ENCODE measurements at regions not wholly inside any gene's neighbourhood (a gene's known extent, or its start where the extent isn't known, plus 50 kb on each side); places are given as distances from the start of the nearest gene placed in this dataset.

DNA sequence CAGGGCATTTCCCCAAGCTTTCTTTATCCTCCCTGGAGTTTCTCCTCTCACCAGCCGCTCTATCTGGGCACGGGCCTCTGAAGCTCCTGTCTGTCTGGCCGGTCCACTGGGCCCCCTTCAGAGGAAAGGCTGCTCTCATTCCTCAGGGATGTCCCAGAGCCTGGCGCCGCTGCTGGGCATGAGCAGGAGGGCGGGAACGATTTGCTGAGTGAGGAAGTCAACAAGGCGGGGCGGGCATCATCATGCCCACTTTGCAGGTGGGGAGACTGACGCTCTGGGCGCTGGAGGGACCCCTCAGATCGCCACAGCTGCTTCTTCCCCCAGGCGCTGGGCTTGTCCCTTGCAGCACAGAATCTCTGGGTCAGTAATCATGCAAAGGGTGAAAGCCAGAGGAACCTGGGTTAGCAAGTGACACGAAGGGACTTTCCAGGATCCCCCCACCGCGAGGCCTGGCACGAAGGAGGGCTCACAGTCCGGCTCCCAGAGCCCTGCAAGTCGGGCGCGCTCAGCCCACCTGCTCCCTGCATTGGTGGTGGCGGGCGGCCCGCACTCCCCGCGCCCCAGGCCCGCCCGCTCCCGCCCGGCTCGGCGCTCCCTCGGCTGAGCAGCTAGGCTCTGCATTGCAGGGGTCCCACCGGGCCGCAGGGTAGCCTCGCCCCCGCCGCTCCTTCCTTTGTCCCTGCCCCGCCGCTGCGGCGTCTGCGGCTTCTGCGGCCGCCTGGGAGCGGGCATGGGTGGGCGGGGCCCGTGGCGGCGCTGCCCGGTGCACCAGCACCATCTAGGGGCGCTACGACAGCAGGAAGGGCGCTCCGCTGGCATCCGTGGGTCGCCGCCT is 157.8 kb downstream of the CYRIA start:
- DNase-seq (ENCODE audit: low read depth in 2 of 2), result peak; percentile 42 to 59

DNA sequence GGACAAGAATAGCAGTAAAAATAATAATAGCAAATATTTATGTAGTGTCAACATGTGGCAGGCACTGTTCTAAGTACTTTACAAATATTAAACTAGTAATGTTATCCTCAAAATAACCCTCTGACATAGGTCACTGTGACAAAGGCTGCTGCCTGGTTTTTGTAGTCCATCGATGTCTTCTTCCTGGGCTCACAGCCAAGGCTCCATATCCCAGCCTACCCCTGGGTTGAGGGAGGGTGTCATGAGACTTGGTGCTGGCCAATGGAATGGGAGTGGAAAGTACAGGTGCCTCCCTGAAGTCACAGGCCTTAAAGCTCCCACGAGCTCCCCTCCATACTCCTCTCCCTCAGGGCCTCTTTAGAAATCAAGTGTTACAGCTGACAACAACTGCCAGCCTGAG is 159.3 kb downstream of the CYRIA start:
- DNase-seq (ENCODE audit: low read depth in 2 of 2), result no peak

DNA sequence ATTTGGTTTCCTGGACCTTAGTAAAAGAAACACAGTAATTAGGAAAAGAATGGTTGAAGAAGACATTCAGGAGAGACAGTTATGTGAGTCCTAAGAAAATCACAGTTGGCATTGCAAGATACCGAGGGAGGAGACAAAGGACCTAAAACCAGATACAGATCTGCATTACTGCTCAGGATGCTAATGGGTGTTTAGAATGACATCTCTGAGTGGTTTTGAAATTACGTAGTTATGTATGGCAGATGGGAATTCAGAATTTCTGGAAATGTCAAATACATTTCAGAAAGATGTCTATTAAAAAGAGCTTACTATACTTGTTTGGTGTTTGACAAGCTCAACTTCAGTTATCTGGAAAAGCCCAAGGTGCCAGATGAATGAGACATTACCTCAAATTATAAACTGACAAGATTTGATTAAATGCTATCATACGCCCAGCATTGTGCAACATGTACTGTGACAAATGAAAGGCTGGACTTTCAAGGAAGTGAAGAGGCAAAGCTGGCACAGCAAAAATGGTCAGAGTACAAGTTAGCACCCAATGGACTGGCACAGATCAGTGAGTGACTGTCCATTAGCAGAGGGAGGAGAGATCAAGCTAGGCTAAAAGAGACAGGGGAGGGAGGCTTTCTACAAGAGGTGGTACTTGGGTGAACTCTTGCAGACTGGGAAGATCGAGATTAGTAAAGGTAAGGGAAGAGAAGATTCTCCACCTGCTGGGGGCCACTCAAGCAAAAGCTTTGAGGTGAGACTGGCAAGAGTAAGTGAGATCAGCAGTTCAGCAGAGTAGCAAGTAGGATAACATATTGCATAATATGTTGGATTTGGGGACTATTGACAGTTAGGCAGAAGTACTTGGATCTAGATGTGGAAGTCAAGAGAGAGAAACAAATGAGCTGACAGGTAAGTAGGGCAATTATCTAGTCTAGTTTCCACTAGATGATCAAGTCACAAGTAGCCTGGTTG is 168.9 kb downstream of the CYRIA start:
- no peak for DNase-seq (ENCODE audit: low read depth in 2 of 2)

DNA sequence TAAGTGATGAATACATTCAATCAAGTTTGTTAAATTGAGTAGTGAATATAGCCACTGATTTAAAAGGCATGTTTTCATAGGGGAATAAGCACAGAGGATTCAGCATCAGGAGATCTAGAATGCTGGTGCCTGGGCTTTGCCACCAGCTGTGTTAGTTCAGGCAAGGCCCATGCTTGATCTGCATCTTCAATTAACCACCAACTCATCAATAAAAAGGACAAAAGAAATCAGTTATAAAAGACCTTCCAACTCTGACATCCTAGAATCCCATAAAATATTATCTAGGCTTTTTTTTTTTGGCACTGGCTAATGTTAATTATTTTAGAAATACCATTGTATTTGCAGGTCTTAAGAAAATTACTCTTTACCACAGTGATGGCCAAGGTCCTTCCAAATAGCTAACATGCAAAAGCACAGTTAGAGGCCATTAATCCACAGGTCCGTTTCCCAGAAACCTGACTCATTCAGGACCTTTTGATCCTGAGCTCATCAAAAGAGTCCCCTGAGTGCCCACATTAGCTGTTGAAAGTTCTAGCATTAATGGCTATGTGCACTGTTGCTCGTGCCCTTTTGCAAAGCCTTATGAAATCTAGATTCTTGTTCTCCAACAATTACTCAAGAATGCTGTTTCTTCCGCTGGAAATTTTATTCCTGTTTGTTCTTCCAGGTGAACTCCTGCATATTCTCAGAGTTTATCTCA is 170.0 kb downstream of the CYRIA start:
- DNase-seq (ENCODE audit: low read depth in 2 of 2), result no peak

DNA sequence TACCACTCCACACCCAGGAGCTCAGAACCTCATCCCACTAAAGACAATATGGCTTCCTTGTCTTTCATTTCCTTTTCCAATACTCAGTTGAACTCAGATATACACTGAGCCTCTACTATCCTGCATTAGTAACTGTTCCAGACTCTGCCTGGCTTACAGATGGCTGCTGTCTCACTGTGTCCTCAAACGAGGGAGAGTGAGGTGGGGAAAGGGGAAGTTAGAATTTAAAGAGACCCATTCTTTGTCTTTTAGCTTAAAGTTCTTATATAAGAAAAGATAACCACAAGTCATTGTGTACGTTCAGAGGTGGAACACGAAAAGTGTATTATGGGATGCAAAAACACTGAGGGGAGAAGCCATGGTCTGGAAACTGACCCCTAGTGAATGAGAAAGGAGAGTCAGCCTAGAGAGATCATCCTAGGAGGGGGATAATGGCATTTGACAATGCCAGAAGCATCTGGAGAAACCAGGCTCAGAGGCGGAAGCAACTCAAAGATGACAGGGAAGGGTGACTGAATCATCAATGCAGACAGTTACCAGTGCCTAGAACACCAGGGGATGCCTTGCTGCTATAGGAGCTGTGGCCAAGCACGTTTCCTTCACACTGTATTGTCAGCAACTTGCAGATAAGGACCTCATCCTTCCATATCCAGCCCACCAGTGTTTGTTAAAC is 170.7 kb downstream of the CYRIA start:
- no peak for DNase-seq (ENCODE audit: low read depth in 2 of 2)

DNA sequence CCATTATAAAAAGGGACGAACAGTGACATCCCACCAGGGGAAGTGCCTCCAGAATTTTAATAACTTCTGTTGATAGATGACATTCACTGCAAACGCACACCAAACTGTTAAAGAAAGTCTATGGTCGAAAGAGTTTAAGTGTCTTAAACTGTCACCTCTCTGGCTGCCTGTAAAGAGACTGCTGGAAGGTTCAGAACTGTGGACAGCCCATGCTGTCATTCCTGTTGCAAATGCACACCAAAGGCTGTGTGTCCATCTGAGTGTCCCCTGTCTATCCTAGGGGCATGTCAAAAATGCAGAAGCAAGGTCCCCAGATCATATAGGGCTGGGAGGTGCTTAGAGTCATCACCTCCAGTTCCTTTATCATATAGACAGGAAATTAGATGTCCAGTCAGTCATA is 171.8 kb downstream of the CYRIA start:
- no peak for DNase-seq (ENCODE audit: low read depth in 2 of 2)

DNA sequence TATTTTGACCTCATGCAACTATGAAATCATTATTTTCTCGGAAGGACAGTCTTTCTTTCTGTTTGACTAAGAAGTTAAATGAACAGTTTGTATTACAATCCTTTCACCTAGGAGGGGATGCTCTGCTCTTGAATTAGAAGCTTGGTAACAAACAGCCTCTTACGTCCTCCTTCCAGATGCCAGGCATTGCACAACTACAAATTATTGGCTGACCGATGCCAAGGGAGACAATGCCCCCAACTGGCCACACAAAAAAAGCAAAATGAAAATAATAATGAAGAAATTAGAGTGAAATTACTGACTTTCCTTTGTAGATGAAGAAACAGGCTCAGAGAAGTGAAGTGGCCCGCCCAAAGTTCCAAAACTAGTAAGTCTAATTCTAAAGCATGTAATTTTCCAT is 177.9 kb downstream of the CYRIA start:
- DNase-seq (ENCODE audit: low read depth in 2 of 2), result peak; percentile 57 to 62

DNA sequence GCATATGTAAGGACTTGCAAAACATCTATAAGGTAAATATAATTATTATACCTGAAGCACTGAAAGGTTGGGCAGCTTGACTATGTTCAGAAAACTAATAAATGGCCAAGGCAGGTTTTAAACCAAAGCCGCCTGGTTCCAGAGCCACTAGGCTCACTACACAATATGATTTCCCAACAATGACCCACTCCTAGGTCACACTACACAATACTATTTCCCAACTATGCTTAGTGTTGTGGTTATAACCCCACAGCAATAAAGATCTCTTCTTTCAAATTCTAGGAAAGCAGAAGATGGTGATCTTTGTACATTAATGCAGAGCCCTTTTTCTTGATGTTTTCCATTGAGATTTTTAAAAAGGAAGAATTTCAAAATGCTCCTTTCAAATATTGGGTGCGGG is 180.4 kb downstream of the CYRIA start:
- no peak for DNase-seq (ENCODE audit: low read depth in 2 of 2)

DNA sequence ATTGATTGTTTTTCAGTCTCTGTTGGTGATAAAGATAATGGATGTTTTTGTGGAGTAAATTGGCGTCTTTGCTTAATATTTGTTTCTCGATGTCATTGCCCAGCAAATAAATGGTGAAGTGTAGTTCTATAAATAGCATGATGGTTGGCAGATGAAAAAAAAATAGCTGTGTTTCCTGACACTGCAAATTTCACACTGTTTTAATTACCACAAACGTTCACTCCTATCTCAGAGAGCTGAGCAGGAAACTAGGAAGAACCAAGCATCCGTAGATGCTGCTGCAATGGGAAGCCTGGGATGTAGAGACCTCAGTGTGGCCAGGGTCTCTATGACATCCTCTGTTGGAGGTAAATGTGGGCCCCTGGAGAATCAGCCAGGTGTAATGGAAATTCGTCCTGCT is 183.2 kb downstream of the CYRIA start:
- DNase-seq (ENCODE audit: low read depth in 2 of 2), result no peak

DNA sequence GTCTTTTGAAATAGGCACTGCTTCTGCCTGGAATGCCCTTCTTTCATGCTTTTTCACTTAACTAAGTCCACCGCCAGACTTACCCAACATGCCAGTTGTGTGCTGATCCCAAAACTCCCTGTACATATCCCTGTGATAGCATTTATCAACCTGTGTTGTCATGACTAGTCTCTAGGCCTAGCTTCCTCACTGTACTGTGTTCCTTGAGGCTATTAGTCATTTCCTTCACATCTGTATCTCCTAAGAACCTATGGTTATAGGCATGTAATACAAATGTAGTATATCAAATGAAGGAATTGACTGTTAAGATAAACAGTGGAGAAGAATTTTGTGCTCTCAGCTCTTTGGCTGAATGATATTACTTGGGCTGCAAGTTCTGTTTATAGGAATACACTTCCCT is 184.3 kb downstream of the CYRIA start:
- no peak for DNase-seq (ENCODE audit: low read depth in 2 of 2)

DNA sequence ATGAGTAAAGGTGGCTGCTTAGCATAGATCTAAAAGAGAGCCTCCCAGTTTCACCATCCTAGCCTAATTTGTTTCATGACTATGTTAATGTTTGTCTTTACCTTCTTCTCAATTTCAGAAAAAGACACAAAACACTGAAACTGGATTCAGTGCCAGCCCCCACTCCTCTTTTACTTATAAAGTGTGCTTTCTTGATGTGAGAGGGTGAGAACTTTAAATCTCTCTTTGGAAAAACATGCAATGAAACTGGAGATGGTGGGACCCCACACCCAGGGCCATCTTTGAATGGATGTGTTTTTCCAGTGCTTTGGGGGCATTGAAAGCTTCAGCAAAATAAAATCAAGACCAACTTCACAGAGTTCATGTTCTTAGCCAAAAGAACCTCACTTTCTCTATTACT is 185.9 kb downstream of the CYRIA start:
- no peak for DNase-seq (ENCODE audit: low read depth in 2 of 2)

DNA sequence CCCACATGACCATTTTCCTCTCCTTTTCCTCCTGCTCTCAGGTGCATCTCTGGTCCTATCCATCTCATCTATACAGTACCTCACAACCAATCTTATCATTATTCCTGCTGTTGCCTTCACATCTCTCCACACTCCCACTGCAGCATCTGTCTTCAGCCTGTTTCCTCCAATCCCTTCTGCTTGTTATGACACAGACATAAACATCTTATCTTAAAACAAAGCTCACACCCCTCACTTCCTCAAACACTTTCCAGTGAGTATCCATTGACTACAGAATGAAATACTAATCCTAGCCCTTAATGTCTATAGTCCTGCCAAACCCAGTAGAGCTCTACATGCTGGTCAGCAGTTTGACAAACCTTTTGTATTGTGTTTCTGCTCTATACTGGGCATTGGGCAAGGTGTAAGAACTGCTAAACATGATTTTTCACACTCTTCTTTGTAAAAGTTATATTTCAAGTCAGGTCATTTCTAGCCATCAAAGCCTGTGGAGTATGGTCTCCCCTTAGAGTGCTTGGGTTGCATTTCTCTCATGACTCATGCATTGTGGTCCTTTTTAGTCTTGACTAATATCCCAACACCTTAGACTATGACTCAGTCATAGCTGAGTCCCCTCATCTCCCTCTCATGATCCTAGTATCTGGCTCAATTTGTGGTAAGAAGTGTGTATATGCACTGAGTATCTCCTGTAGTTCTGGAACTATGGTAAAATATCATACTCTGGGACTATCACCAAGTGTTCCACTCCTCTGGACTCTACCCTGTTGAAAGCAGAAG is 187.0 kb downstream of the CYRIA start:
- no peak for DNase-seq (ENCODE audit: low read depth in 2 of 2)

DNA sequence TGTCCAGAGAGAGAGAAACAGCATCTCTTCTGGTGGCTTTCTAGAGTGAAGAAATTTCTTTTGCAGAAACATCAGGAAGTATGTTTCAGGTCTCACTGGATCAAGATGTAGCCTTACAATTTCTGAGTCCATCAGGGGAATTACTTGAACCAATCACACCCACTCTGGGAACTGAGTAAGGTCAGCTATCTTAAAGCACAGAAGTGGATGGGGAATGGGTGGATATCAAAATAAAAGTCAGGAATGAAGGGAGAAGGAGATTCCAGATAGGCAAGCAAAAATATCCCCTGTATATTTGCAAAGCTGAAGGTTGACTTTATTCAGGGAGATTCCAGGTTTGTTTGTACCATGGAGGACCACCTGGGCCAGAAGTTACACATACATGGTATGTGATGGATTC is 188.0 kb downstream of the CYRIA start:
- no peak for DNase-seq (ENCODE audit: low read depth in 2 of 2)

DNA sequence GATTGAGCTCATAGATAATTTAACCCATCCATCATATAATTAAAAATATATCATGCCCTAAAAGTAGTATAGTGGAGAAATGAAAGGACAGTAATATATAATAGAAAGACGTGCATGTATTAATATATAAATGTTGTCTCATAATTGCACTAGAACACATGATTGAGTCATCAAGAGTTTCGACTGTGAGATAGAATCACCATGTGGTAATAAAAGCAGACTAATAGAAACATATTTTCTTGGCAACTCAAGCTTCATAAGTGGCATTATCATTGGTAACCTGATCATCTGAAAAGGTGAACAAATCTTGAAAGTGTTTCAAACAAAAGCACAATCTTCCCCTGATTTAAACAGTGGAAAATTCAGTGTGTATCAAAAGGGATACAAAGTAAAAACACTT is 188.8 kb downstream of the CYRIA start:
- no peak for DNase-seq (ENCODE audit: low read depth in 2 of 2)

DNA sequence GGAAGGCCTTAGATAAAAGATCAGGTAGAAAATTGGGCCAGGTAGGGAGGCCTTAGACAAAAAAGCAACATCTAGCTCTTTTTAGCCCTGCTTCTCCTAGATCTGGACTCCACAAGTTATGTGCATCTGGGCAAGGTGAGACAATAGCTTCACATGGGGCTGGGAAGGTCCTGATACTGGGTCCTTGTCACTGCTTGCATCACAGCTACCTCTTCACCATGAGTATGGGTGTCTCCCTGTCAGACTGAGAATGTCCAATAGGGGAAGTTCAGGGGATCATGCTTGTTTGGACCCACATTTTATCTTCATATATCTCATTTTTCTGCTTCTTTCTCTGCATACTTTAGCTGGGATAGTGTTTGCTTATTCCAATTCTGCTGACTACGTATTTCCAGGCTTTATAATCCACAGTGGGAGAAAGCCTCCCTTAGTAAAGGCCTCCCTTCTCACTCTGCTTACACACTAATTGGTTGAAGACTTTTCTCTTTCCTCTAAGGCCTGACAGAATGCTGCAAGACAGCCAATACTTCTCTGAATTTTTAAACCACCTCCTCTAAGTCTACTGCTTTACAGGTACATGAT is 189.6 kb downstream of the CYRIA start:
- DNase-seq (ENCODE audit: low read depth in 2 of 2), result no peak

DNA sequence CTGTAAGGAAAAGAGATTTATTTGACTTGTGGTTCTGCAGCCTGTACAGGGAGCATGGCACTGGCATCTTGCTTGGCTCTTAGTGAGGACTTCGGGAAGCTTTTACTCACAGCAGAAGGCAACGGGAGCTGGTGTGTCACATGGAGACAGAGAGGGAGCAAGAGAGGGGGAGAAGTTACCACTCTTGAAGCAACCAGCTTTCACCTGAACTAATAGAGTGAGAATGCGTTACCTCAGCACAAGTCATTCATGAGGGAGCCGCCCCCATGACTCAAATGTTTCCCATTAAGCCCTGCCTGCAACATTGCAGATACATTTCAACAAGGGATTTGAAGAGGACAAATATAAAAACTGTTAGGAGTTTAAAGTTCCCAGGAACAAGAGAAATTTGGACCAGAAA is 190.0 kb downstream of the CYRIA start:
- DNase-seq (ENCODE audit: low read depth in 2 of 2), result no peak

DNA sequence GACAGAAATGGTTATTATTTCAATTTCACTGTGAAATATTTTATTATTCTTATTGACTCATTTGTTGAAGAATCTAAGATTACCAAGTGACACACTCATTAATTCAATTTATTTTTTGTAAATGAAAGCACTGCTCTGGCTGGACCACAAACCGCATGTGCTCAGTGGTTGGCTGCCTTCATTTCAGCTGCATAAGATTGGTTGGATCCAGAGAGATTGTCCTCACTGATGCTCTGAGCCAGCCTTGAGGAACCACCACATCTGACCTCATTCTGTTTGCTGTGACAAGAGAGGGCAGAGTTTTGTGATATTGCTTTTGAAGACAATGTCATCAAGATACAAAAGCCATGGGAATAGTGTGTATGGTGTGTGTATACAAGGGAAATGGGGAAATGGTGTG is 192.1 kb downstream of the CYRIA start:
- no peak for DNase-seq (ENCODE audit: low read depth in 2 of 2)

DNA sequence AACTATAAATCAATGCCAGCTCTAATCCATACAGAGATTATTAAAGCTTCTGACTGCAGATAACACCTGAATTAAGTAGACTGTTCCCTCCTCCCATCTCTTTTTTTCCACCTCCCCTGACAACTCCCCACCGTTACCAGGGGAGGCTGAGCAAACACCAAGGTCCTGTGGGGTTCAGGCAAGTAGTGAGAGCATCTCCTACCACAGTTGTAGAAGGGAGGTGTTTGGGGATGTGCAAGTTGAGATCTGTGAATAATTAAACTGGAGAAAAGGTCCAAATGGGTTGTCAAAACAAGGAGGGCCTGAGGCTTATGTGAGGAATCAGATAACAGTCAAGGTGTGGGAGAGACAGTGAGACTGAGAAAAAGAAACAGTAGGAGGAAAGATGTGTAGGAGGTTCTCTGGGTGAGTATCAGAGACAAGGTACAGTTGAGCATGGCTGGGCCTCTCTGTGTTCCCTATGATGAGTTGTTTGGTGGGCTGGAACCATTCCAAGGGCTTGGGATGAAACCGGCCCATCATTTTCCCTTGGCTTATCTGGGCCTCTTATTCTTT is 194.6 kb downstream of the CYRIA start:
- no peak for DNase-seq (ENCODE audit: low read depth in 2 of 2)

DNA sequence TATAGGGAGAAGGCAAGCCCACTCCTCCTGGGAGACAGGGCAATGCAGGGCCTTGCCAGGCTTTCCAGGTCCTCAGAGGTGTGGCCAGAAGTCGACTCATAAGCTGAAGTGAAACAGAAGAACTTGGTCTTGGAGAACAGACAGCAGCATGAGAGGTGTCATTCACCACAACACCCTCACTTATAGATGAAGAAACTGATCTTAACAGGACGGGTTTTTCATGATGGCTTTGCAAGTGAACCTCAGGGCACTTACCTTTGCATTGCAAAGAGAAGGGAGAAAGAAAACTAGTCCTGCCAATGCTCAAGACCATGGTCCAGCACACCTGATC is 198.8 kb downstream of the CYRIA start:
- DNase-seq (ENCODE audit: low read depth in 2 of 2), result no peak

DNA sequence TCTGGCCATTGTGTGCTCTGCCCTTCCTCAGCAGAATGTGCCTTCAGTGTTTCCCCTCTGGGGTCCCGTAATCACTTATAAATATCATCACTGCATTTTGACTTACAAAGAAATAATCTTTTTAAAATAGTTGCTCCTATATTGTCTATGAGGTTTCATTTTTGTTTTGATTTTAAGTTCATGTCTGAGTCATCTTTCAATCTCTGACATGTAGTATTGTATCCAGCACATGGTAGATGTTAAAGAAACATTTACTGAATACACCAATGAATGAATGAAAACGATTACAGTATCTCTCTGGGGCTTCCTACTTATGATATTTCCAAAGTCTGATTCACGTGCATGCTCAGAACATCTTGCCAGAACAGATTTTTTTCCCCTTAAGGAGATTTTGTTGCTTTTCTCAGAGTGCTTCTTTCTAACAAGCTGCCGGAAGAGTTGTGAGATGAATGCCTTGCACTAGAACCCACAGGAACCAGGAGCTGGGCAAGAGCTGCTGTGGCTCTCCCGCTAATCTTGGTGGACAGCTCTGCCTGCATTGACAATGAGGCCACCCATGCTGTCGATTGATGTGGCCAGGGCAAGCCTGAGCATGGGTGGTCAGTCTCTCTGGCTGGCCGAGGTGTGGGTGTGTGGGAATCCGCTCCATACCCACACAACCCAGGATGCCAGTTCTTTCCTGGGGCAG is 199.4 kb downstream of the CYRIA start:
- DNase-seq (ENCODE audit: low read depth in 2 of 2), result no peak
